Jurkat, Clone E6-1 (cell line): ENCODE measurements at regions not wholly inside any gene's neighbourhood (a gene's known extent, or its start where the extent isn't known, plus 50 kb on each side); places are given as distances from the start of the nearest gene placed in this dataset.
"Not testable (repeated sequence)": the region's sequence is repeated elsewhere in the genome, so short reads cannot be mapped to it uniquely, and the experiment has no call there.

ENCODE experiments used
- DNase-seq: peaks from one replicate; pipeline ENCODE4 v3.0.0-alpha.2; 2011; ENCODE audit warnings: low read depth, low spot score
- H3K4me3 ChIP-seq: 2 replicates; pipeline ENCODE4 v1.5.1; 2011; ENCODE audit warnings: mild to moderate bottlenecking, low read length, control low read depth, moderate library complexity

GRCh38 chr12:72723732-72724131 lies 451.6 kb downstream of the TRHDE start:
- no peak for DNase-seq

GRCh38 chr12:72729451-72730010 lies 457.4 kb downstream of the TRHDE start:
- H3K4me3 ChIP-seq = no peak overlapping the region
- no peak for DNase-seq

More at GRCh38 chr12:72723732-72724131, 451.6 kb downstream of the TRHDE start:
- no peak overlapping the region for H3K4me3 ChIP-seq

- H3K4me3 ChIP-seq = no peak overlapping the region
- no peak for DNase-seq
Observed at GRCh38 chr12:72734581-72734980, 462.4 kb downstream of the TRHDE start.

- DNase-seq = peak; percentile 14
Observed at GRCh38 chr12:72738811-72739210, 466.6 kb downstream of the TRHDE start.

GRCh38 chr12:72740064-72740463 lies 467.9 kb downstream of the TRHDE start:
- H3K4me3 ChIP-seq = no peak overlapping the region
- DNase-seq = no peak

More at GRCh38 chr12:72738811-72739210, 466.6 kb downstream of the TRHDE start:
- H3K4me3 ChIP-seq = no peak overlapping the region

GRCh38 chr12:72742568-72742967 lies 470.4 kb downstream of the TRHDE start:
- no peak overlapping the region for H3K4me3 ChIP-seq
- DNase-seq = no peak

GRCh38 chr12:72746048-72746447 lies 473.9 kb downstream of the TRHDE start:
- no peak for DNase-seq
- H3K4me3 ChIP-seq = no peak overlapping the region

GRCh38 chr12:72747111-72747849 lies 475.1 kb downstream of the TRHDE start:
- H3K4me3 ChIP-seq = no peak overlapping the region
- no peak for DNase-seq

- no peak for DNase-seq
- no peak overlapping the region for H3K4me3 ChIP-seq
Observed at GRCh38 chr12:72748971-72749370, 476.8 kb downstream of the TRHDE start.

GRCh38 chr12:72753571-72753970 lies 481.4 kb downstream of the TRHDE start:
- no peak overlapping the region for H3K4me3 ChIP-seq
- DNase-seq = no peak

- not testable (repeated sequence) for H3K4me3 ChIP-seq
Observed at GRCh38 chr12:72754026-72754425, 481.9 kb downstream of the TRHDE start.

GRCh38 chr12:72766517-72766916 lies 494.3 kb downstream of the TRHDE start:
- DNase-seq = no peak

More at GRCh38 chr12:72754026-72754425, 481.9 kb downstream of the TRHDE start:
- not testable (repeated sequence) for DNase-seq

GRCh38 chr12:72774023-72774422 lies 501.9 kb downstream of the TRHDE start:
- DNase-seq = no peak
- no peak overlapping the region for H3K4me3 ChIP-seq

More at GRCh38 chr12:72766517-72766916, 494.3 kb downstream of the TRHDE start:
- no peak overlapping the region for H3K4me3 ChIP-seq

GRCh38 chr12:72777806-72778205 lies 505.6 kb downstream of the TRHDE start:
- DNase-seq = no peak
- no peak overlapping the region for H3K4me3 ChIP-seq

- no peak for DNase-seq
- H3K4me3 ChIP-seq = no peak overlapping the region
Observed at GRCh38 chr12:72790273-72790672, 518.1 kb downstream of the TRHDE start.

- no peak overlapping the region for H3K4me3 ChIP-seq
- DNase-seq = no peak
Observed at GRCh38 chr12:72792889-72793288, 520.7 kb downstream of the TRHDE start.

- DNase-seq = no peak
- no peak overlapping the region for H3K4me3 ChIP-seq
Observed at GRCh38 chr12:72793796-72794195, 521.6 kb downstream of the TRHDE start.

GRCh38 chr12:72815421-72815820 lies 543.3 kb downstream of the TRHDE start:
- DNase-seq = no peak
- no peak overlapping the region for H3K4me3 ChIP-seq

- no peak for DNase-seq
- no peak overlapping the region for H3K4me3 ChIP-seq
Observed at GRCh38 chr12:72828662-72829324, 556.6 kb downstream of the TRHDE start.

- no peak overlapping the region for H3K4me3 ChIP-seq
- DNase-seq = no peak
Observed at GRCh38 chr12:72829838-72830237, 557.7 kb downstream of the TRHDE start.
